ENCODE measurements at regions not wholly inside any gene's neighbourhood (a gene's known extent, or its start where the extent isn't known, plus 50 kb on each side); places are given as distances from the start of the nearest gene placed in this dataset.

DNA sequence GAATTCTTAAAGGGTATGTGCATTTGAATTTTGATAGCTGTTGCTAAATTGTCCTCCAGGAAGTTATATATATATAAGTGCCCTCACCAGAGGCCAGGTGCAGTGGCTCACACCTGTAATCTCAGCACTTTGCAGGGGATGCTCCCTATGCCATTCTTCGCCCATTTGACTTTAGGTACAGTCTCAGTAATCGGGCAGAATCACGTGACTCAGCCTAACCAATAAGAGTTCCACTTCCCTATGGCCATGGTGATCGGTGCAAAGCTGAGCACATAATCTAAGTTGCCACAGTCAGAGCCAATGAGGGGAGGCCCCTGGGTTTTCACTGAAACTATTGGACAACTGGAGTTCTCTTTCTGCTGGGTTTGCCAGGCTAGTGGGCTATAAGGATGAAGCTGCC lies 274.6 kb upstream of the TBX3 start:
- no peak for ATAC-seq
- Histone ChIP-seq H3K4me1 (replicated peaks in 1 of 2; ENCODE audit: control insufficient read depth in 2 of 2, insufficient read depth in 2 of 2, low read length in 2 of 2) (no peaks in the 10 kb centered on the region; a peak in 2 of 5 replicates), H3K9me1 (ENCODE audit: control insufficient read depth, insufficient read depth, low read length) (no peaks in the 10 kb centered on the region), H3K27me3 (ENCODE audit: control insufficient read depth in 2 of 2, insufficient read depth in 2 of 2, low read length in 2 of 2) (no peaks in the 10 kb centered on the region), H3K79me2 (ENCODE audit: control insufficient read depth, insufficient read depth, low read length) (no peaks in the 10 kb centered on the region), H3K4me2 (ENCODE audit: insufficient read depth, low read length) (no peak overlapping the region), H3K4me3 (no peak overlapping the region), H4K20me1 (replicated peaks; ENCODE audit: control insufficient read depth, insufficient read depth, low read length) (no peaks in the 10 kb centered on the region), H3K9me3 (replicated peaks; ENCODE audit: control insufficient read depth, insufficient read depth, low read depth, low read length) (no peaks in the 10 kb centered on the region), H2AFZ (ENCODE audit: low read depth, low read length) (peak overlapping the region; percentile 30; the same call in 1 of the 2 replicates), H3K27ac (ENCODE audit: extremely low read depth, low read depth, low read length) (no peak overlapping the region), H3K36me3 (ENCODE audit: control insufficient read depth, insufficient read depth, low read length) (no peaks in the 10 kb centered on the region), H3K9ac (ENCODE audit: insufficient read depth in 1 of 2, low read depth in 2 of 2, low read length in 2 of 2) (no peak overlapping the region)
- FAIRE-seq = peak; percentile 71
- BruUV-seq (replicated peaks) = no TSS peak
- intact Hi-C loops (cut with micrococcal nuclease) (no loop called here), in situ Hi-C loops (cut with MboI) (no loop called here)
- TF ChIP-seq, protein P1, sequence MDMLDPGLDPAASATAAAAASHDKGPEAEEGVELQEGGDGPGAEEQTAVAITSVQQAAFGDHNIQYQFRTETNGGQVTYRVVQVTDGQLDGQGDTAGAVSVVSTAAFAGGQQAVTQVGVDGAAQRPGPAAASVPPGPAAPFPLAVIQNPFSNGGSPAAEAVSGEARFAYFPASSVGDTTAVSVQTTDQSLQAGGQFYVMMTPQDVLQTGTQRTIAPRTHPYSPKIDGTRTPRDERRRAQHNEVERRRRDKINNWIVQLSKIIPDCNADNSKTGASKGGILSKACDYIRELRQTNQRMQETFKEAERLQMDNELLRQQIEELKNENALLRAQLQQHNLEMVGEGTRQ (CRISPR knock-in tag; IDR thresholded peaks at IDR 0.05) = peak; percentile 65
- TF ChIP-seq ZNF79 (CRISPR knock-in tag; IDR thresholded peaks at IDR 0.05; ENCODE audit: low read depth) (no peak), NR4A1 (CRISPR knock-in tag; IDR thresholded peaks at IDR 0.05) (no peak), NR4A1 (tag; IDR thresholded peaks at IDR 0.05) (no peak), PATZ1 (CRISPR knock-in tag; IDR thresholded peaks at IDR 0.05; ENCODE audit: borderline replicate concordance) (no peak), TFE3 (CRISPR knock-in tag; IDR thresholded peaks at IDR 0.05) (peak; percentile 87), BHLHE40 (IDR thresholded peaks at IDR 0.05; ENCODE audit: low read length) (no peak), TOE1 (IDR thresholded peaks at IDR 0.05; ENCODE audit: borderline replicate concordance) (peak; percentile 38; the same call in 1 of the 2 replicates), TOE1 (CRISPR knock-in tag; IDR thresholded peaks at IDR 0.05; ENCODE audit: borderline replicate concordance, low read depth) (no peak), NFYB (IDR thresholded peaks at IDR 0.05; ENCODE audit: extremely low read depth, insufficient read length) (peak; percentile 9), RAD51 (IDR thresholded peaks at IDR 0.05; ENCODE audit: borderline replicate concordance, low read depth) (peak; percentile 58)
- ChIA-PET CTCF (ENCODE audit: low intra/inter-chr PET ratio) (no interaction called here), POLR2A (no interaction called here)
- peak in 3 of 4 experiments; percentile 12 to 17 (median 13) for DNase-seq (ENCODE audit: extremely low read depth in 1 of 4, low spot score in 3 of 4)
- 0% methylated on average over 4 of the region's 4 CpGs for WGBS (ENCODE audit: insufficient coverage, low coverage, missing lambda C conversion rate)

Measured in K562 (cell line).